Pancreas (tissue), 10 donors: ENCODE measurements at regions not wholly inside any gene's neighbourhood (a gene's known extent, or its start where the extent isn't known, plus 50 kb on each side); places are given as distances from the start of the nearest gene placed in this dataset.
"Not testable (repeated sequence)": the region's sequence is repeated elsewhere in the genome, so short reads cannot be mapped to it uniquely, and the experiment has no call there.

ENCODE experiments used
- ATAC-seq, 4 donors: fragments of 200-7000 bp; cut with Tn5 transposase; one replicate each; pipeline versions ENCODE4 v1.8.0 to v1.9.1; 2020; ENCODE audit warnings: mild to moderate bottlenecking in 4 of 4, moderate library complexity in 4 of 4
- DNase-seq, 6 donors: peaks; one replicate each; pipeline ENCODE4 v3.0.0-alpha.2; 2020
- FAIRE-seq: peaks from 2 replicates; lab custom pipeline; 2012; peaks lifted over from hg19 to GRCh38; lab: Jason Lieb, UNC
- H3K27ac ChIP-seq, 4 donors: fragments of 200-600 bp; sonication (generic); 1 replicate in 3 of 4; 2 replicates in 1 of 4; pipeline versions ENCODE4 v1.5.0 to v1.8.0; 2020
- H3K27me3 ChIP-seq, 4 donors: fragments of 200-600 bp; one replicate each; pipeline ENCODE4 v1.8.0; 2021
- H3K36me3 ChIP-seq, 3 donors: fragments of 200-600 bp; sonication (generic) in 1 of 3; one replicate each; pipeline versions ENCODE4 v1.5.0 to v1.8.0; 2020 to 2021
- H3K4me1 ChIP-seq, 3 donors: fragments of 200-600 bp; one replicate each; pipeline ENCODE4 v1.8.0; 2021
- H3K4me3 ChIP-seq, 4 donors: fragments of 200-600 bp; sonication (generic) in 2 of 4; one replicate each; pipeline versions ENCODE4 v1.5.0 to v1.8.0; 2020 to 2021
- H3K9me3 ChIP-seq, 4 donors: fragments of 200-600 bp; one replicate each; pipeline ENCODE4 v1.8.0; 2021
- WGBS, 2 donors: extraction: QIAGEN DNeasy Blood & Tissue Kit; methylation state at CpG; one replicate each; pipeline ENCODE4 v1.1.7; 2013; 5-methylcytosine and 5-hydroxymethylcytosine counted together
- intact Hi-C, 3 donors: fragments of 100-400 bp; cut with DNase I; formaldehyde crosslinking; loops; one replicate each; pipeline versions ENCODE4 v1.11.1 to v1.14.2; 2022
- TF ChIP-seq, protein P1 (sequence below), 4 donors: fragments of 200-600 bp; sonication (generic) in 3 of 4; IDR thresholded peaks; one replicate each; pipeline versions ENCODE4 v1.5.0 to v1.8.0; 2021; ENCODE audit warnings: antibody characterized with exemption in 4 of 4
- donor health status: healthy with polysubstance abuse.
- donor health status: DM: no; HTN: no; CAD: no; lungs with moderate emphysema.
- donor health status: DM: no; HTN: no; CAD: no.
- donor health status: control.
- donor health status: control.
- donor health status: Bipolar disorder and iron deficiency.
- donor health status: DM: yes; HTN: yes; CAD: no.
- donor health status: DM: no; HTN: no; CAD: no.
- donor health status: DM: no; HTN: no; CAD: no.
- donor health status: DM: yes; HTN: yes; CAD: no.

DNA sequence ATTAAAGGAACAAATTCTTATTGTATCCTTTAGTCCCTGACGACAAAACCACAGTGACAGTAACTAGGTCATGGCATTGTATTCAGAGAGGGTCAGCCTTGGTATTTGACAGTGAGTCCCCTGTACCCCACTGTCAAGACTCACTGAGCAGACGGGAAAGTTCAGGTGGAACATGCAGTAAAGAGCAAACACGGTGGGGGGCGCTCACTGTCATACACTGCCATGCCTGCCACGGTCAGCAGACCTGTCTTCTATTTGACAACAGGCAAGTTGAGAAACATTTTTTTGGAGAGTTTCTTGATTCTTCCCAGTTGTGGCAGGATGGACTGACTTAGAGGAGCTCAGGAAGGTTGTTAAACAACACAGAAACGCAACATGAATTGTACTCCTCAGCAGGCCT is 681.6 kb downstream of the KCNJ18 start:
- no peak overlapping the region for H3K4me3 ChIP-seq
- H3K9me3 ChIP-seq = no peaks in the 10 kb centered on the region
- ATAC-seq (no peak), FAIRE-seq (no peak), DNase-seq (no peak)
- no peaks in the 10 kb centered on the region for H3K36me3 ChIP-seq
- no peaks in the 10 kb centered on the region for H3K27me3 ChIP-seq
- TF ChIP-seq, protein P1, sequence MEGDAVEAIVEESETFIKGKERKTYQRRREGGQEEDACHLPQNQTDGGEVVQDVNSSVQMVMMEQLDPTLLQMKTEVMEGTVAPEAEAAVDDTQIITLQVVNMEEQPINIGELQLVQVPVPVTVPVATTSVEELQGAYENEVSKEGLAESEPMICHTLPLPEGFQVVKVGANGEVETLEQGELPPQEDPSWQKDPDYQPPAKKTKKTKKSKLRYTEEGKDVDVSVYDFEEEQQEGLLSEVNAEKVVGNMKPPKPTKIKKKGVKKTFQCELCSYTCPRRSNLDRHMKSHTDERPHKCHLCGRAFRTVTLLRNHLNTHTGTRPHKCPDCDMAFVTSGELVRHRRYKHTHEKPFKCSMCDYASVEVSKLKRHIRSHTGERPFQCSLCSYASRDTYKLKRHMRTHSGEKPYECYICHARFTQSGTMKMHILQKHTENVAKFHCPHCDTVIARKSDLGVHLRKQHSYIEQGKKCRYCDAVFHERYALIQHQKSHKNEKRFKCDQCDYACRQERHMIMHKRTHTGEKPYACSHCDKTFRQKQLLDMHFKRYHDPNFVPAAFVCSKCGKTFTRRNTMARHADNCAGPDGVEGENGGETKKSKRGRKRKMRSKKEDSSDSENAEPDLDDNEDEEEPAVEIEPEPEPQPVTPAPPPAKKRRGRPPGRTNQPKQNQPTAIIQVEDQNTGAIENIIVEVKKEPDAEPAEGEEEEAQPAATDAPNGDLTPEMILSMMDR (IDR thresholded peaks at IDR 0.05) = no peak
- intact Hi-C loops = no loop called here
- no peaks in the 10 kb centered on the region for H3K4me1 ChIP-seq
- 37 to 45% methylated on average over 6 of the region's 6 CpGs for WGBS, 2 donors
- H3K27ac ChIP-seq = no peak overlapping the region

DNA sequence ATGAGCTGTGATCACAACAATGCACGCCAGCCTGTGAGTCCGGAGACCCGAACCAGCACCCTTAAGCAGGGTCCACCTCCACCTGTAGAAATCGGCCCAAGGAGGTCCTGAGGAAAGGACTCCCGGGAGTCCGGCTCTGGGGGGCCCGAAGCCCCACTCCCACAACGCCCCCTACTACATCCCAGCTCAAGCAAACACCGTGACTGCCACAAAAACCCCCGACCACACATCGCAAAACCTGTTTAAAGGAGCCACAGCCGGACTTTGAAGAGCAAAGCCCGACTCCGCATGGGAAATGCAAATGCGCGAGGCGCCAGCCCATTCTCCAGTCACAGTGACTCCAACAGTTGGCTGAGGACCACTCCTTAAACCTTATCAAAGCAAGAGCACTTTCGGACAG is 682.4 kb downstream of the KCNJ18 start:
- intact Hi-C loops = no loop called here
- peak in 1 of 6 donors; percentile 39 for DNase-seq
- H3K9me3 ChIP-seq = no peaks in the 10 kb centered on the region
- ATAC-seq = no peak
- TF ChIP-seq, protein P1 (IDR thresholded peaks at IDR 0.05) = no peak
- H3K4me1 ChIP-seq = no peaks in the 10 kb centered on the region
- no peak overlapping the region for H3K4me3 ChIP-seq
- H3K36me3 ChIP-seq = no peaks in the 10 kb centered on the region
- 61 to 70% methylated on average over 18 of the region's 18 CpGs for WGBS, 2 donors
- H3K27ac ChIP-seq = no peak overlapping the region
- no peak for FAIRE-seq
- no peaks in the 10 kb centered on the region for H3K27me3 ChIP-seq

DNA sequence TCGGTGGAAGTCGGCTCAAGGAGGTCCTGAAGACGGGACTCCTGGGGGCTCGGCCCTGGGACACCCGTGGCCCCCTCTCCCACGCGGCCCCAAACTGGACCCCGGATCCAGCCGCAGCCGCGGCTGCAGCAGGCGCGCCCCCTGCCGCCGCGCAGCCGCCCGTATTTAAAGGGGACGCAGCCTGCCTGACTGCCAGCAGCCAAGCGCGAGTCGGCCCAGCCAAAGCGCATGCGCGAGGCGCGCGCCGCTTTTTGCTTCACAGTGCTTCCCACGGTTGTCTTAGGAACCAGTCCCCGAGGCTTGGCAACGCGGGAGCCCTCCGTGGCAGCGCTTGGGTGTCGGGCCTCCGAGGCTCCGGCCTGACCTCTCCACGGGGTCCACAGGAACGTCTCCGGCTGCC is 684.4 kb downstream of the KCNJ18 start:
- H3K9me3 ChIP-seq, H3K27ac ChIP-seq, H3K4me1 ChIP-seq, FAIRE-seq, intact Hi-C loops, H3K4me3 ChIP-seq, H3K36me3 ChIP-seq, ATAC-seq, H3K27me3 ChIP-seq: not testable (repeated sequence)
- WGBS, 2 donors = 52 to 68% methylated on average over 17 to 19 of the region's 41 CpGs
- peak in 1 of 6 donors; percentile 45 for DNase-seq

DNA sequence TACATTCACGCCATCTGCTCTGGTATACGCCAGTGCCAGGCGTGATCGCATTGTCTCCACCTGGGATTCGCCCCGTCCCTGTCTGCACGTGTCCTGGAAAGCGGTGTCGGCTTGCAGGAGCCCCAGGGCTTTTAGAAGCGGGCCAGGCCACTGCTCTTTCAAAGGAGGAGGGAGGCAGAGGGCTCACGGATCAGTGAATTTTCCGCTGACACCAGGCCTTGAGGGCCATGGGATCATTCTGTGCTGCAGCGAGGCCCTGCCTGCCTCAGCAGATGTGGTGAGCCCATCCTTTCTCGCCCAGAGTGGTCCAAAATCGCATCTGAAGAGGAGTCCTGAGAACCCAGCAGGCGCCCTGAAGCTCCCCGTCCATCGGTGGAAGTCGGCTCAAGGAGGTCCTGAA is 686.4 kb downstream of the KCNJ18 start:
- DNase-seq, FAIRE-seq, H3K27ac ChIP-seq, ATAC-seq, H3K4me3 ChIP-seq, H3K4me1 ChIP-seq, intact Hi-C loops, H3K27me3 ChIP-seq, H3K9me3 ChIP-seq, H3K36me3 ChIP-seq: not testable (repeated sequence)
- 72% methylated on average over 10 of the region's 19 CpGs; no CpG with 5 or more reads in 1 of the 2 donors for WGBS, 2 donors

DNA sequence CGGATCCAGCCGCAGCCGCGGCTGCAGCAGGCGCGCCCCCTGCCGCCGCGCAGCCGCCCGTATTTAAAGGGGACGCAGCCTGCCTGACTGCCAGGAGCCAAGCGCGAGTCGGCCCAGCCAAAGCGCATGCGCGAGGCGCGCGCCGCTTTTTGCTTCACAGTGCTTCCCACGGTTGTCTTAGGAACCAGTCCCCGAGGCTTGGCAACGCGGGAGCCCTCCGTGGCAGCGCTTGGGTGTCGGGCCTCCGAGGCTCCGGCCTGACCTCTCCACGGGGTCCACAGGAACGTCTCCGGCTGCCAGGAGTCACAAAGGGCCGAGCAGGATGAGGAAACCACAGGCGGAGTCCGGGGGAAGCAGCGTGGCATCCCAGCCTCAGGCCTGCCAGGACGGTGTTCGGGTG is 689.3 kb downstream of the KCNJ18 start:
- 68% methylated on average over 9 of the region's 40 CpGs; no CpG with 5 or more reads in 1 of the 2 donors for WGBS, 2 donors
- intact Hi-C loops = not testable (repeated sequence)

DNA sequence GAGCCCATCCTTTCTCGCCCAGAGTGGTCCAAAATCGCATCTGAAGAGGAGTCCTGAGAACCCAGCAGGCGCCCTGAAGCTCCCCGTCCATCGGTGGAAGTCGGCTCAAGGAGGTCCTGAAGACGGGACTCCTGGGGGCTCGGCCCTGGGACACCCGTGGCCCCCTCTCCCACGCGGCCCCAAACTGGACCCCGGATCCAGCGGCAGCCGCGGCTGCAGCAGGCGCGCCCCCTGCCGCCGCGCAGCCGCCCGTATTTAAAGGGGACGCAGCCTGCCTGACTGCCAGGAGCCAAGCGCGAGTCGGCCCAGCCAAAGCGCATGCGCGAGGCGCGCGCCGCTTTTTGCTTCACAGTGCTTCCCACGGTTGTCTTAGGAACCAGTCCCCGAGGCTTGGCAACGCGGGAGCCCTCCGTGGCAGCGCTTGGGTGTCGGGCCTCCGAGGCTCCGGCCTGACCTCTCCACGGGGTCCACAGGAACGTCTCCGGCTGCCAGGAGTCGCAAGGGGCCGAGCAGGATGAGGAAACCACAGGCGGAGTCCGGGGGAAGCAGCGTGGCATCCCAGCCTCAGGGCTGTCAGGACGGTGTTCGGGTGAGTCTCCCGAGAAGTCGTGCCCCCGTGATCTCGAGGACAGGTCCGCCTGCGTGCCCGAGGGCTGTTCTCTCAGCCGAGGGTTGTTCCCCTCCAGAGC is 691.6 kb downstream of the KCNJ18 start:
- ATAC-seq, FAIRE-seq, H3K27ac ChIP-seq, intact Hi-C loops, H3K4me3 ChIP-seq, H3K4me1 ChIP-seq, H3K27me3 ChIP-seq, H3K9me3 ChIP-seq, DNase-seq, H3K36me3 ChIP-seq: not testable (repeated sequence)
- WGBS, 2 donors = 83% methylated on average over 27 of the region's 60 CpGs; no CpG with 5 or more reads in 1 of the 2 donors

More for the DNA sequence above, 689.3 kb downstream of the KCNJ18 start:
- ATAC-seq, H3K9me3 ChIP-seq, H3K27ac ChIP-seq, H3K4me3 ChIP-seq, FAIRE-seq, H3K36me3 ChIP-seq, DNase-seq, H3K27me3 ChIP-seq, H3K4me1 ChIP-seq: not testable (repeated sequence)

DNA sequence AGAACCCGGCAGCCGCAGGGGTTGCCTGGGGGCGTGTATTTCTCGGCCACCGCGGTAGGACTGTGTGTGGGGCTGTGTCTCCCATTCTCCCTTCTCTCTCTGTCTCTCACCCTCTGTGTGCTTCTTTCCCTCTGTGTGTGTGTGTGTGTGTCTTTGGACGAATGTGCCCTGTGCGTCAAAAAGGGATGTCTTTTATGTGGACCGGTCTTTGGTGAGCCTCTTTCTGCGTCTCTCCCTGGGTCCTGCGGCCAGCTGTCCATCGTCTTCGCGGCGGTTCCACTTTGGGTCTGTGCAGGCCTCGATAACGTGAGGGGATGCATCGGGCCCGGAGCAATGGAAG is 692.1 kb downstream of the KCNJ18 start:
- 49 to 59% methylated on average over 2 to 3 of the region's 19 CpGs for WGBS, 2 donors
- FAIRE-seq, DNase-seq, ATAC-seq, intact Hi-C loops, H3K36me3 ChIP-seq, H3K27me3 ChIP-seq, H3K9me3 ChIP-seq, H3K27ac ChIP-seq, H3K4me1 ChIP-seq, H3K4me3 ChIP-seq: not testable (repeated sequence)

DNA sequence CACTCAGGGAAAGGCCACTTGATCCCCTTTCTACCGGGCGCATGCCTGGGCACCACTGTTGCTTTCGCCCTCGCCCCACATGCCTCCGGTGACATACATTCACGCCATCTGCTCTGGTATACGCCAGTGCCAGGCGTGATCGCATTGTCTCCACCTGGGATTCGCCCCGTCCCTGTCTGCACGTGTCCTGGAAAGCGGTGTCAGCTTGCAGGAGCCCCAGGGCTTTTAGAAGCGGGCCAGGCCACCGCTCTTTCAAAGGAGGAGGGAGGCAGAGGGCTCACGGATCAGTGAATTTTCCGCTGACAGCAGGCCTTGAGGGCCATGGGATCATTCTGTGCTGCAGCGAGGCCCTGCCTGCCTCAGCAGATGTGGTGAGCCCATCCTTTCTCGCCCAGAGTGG is 706.1 kb downstream of the KCNJ18 start:
- H3K36me3 ChIP-seq, H3K9me3 ChIP-seq, FAIRE-seq, H3K27ac ChIP-seq, intact Hi-C loops, H3K4me1 ChIP-seq, H3K27me3 ChIP-seq, ATAC-seq, H3K4me3 ChIP-seq: not testable (repeated sequence)
- DNase-seq = peak in 1 of 6 donors; percentile 60
- 71 to 79% methylated on average over 6 to 9 of the region's 19 CpGs for WGBS, 2 donors

DNA sequence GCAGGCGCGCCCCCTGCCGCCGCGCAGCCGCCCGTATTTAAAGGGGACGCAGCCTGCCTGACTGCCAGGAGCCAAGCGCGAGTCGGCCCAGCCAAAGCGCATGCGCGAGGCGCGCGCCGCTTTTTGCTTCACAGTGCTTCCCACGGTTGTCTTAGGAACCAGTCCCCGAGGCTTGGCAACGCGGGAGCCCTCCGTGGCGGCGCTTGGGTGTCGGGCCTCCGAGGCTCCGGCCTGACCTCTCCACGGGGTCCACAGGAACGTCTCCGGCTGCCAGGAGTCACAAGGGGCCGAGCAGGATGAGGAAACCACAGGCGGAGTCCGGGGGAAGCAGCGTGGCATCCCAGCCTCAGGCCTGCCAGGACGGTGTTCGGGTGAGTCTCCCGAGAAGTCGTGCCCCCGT is 706.7 kb downstream of the KCNJ18 start:
- FAIRE-seq, H3K4me3 ChIP-seq, H3K4me1 ChIP-seq, ATAC-seq, H3K27ac ChIP-seq, H3K9me3 ChIP-seq, intact Hi-C loops, H3K27me3 ChIP-seq, H3K36me3 ChIP-seq: not testable (repeated sequence)
- no CpG with 5 or more reads among the region's 40 CpGs for WGBS, 2 donors
- DNase-seq = peak in 1 of 6 donors; percentile 73

DNA sequence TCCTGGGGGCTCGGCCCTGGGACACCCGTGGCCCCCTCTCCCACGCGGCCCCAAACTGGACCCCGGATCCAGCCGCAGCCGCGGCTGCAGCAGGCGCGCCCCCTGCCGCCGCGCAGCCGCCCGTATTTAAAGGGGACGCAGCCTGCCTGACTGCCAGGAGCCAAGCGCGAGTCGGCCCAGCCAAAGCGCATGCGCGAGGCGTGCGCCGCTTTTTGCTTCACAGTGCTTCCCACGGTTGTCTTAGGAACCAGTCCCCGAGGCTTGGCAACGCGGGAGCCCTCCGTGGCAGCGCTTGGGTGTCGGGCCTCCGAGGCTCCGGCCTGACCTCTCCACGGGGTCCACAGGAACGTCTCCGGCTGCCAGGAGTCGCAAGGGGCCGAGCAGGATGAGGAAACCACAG is 712.8 kb downstream of the KCNJ18 start:
- FAIRE-seq, H3K4me1 ChIP-seq, H3K9me3 ChIP-seq, ATAC-seq, intact Hi-C loops, H3K27ac ChIP-seq, H3K27me3 ChIP-seq, DNase-seq, H3K36me3 ChIP-seq, H3K4me3 ChIP-seq: not testable (repeated sequence)
- 60 to 86% methylated on average over 9 to 17 of the region's 39 CpGs for WGBS, 2 donors
